ENCODE measurements at regions not wholly inside any gene's neighbourhood (a gene's known extent, or its start where the extent isn't known, plus 50 kb on each side); places are given as distances from the start of the nearest gene placed in this dataset.

GRCh38 chr20:11588875-11589274 is 328.8 kb upstream of the BTBD3 start:
- TF ChIP-seq, protein P1, sequence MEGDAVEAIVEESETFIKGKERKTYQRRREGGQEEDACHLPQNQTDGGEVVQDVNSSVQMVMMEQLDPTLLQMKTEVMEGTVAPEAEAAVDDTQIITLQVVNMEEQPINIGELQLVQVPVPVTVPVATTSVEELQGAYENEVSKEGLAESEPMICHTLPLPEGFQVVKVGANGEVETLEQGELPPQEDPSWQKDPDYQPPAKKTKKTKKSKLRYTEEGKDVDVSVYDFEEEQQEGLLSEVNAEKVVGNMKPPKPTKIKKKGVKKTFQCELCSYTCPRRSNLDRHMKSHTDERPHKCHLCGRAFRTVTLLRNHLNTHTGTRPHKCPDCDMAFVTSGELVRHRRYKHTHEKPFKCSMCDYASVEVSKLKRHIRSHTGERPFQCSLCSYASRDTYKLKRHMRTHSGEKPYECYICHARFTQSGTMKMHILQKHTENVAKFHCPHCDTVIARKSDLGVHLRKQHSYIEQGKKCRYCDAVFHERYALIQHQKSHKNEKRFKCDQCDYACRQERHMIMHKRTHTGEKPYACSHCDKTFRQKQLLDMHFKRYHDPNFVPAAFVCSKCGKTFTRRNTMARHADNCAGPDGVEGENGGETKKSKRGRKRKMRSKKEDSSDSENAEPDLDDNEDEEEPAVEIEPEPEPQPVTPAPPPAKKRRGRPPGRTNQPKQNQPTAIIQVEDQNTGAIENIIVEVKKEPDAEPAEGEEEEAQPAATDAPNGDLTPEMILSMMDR (IDR thresholded peaks at IDR 0.05): no peak
- Mint-ChIP-seq H3K9me3 (peaks cover 4% of the 10 kb centered on the region), H3K27ac (no peak overlapping the region), H3K4me3 (no peak overlapping the region), H3K27me3 (no peaks in the 10 kb centered on the region), H3K36me3 (ENCODE audit: low read depth) (no peaks in the 10 kb centered on the region), H3K4me1 (no peaks in the 10 kb centered on the region)
- ChIA-PET CTCF (no interaction called here), POLR2A (no interaction called here)
- intact Hi-C loops (cut with micrococcal nuclease): no loop called here
- ATAC-seq (ENCODE audit: low read depth): no peak
- DNase-seq: no peak

- no peak overlapping the region for H3K4me3 Mint-ChIP-seq
- intact Hi-C loops (cut with micrococcal nuclease): no loop called here
- H3K27me3 Mint-ChIP-seq: no peaks in the 10 kb centered on the region
- POLR2A ChIA-PET: no interaction called here
- CTCF ChIA-PET: no interaction called here
- DNase-seq (no peak), ATAC-seq (ENCODE audit: low read depth) (no peak)
- TF ChIP-seq, protein P1 (IDR thresholded peaks at IDR 0.05): no peak
- H3K4me1 Mint-ChIP-seq: no peaks in the 10 kb centered on the region
- H3K36me3 Mint-ChIP-seq (ENCODE audit: low read depth): no peaks in the 10 kb centered on the region
- H3K27ac Mint-ChIP-seq: no peak overlapping the region
- H3K9me3 Mint-ChIP-seq: peaks cover 4% of the 10 kb centered on the region
Measured at GRCh38 chr20:11591965-11592364, 325.7 kb upstream of the BTBD3 start.

DNA sequence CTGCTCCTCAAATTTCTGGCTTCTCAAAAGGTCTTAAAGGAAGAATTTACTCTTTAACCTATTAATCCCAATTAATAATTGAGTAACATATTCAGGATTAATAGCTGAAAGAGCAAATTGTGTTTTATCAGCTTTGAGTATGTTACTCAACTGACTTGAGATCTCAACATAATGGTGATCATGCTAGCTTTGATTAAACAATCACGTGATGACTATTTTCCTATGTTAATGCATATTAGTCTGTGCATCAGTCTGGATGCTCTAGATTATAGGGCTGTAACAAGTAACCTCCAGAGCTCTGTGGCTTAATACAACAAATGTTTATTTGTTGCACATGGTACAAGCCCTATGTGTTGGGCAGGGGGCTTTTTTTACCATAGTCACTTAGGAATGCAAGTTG is 313.4 kb upstream of the BTBD3 start:
- intact Hi-C loops (cut with micrococcal nuclease): no loop called here
- Mint-ChIP-seq H3K9me3 (peaks cover 8% of the 10 kb centered on the region), H3K4me3 (no peak overlapping the region), H3K27ac (no peak overlapping the region), H3K36me3 (ENCODE audit: low read depth) (no peaks in the 10 kb centered on the region), H3K4me1 (no peaks in the 10 kb centered on the region), H3K27me3 (no peaks in the 10 kb centered on the region)
- no peak for ATAC-seq (ENCODE audit: low read depth)
- no peak for DNase-seq
- POLR2A ChIA-PET: no interaction called here
- CTCF ChIA-PET: no interaction called here
- TF ChIP-seq, protein P1 (IDR thresholded peaks at IDR 0.05): no peak

- no peaks in the 10 kb centered on the region for H3K27me3 Mint-ChIP-seq
- no peak for ATAC-seq (ENCODE audit: low read depth)
- ChIA-PET CTCF (no interaction called here), POLR2A (no interaction called here)
- no peak for DNase-seq
- intact Hi-C loops (cut with micrococcal nuclease): no loop called here
- H3K27ac Mint-ChIP-seq: no peak overlapping the region
- H3K36me3 Mint-ChIP-seq (ENCODE audit: low read depth): no peaks in the 10 kb centered on the region
- H3K4me1 Mint-ChIP-seq: no peaks in the 10 kb centered on the region
- TF ChIP-seq, protein P1 (IDR thresholded peaks at IDR 0.05): no peak
- H3K4me3 Mint-ChIP-seq: no peak overlapping the region
- peaks cover 8% of the 10 kb centered on the region for H3K9me3 Mint-ChIP-seq
Measured at GRCh38 chr20:11607047-11607446, 310.6 kb upstream of the BTBD3 start.

- Mint-ChIP-seq H3K27ac (no peak overlapping the region), H3K27me3 (no peaks in the 10 kb centered on the region), H3K4me1 (no peaks in the 10 kb centered on the region), H3K4me3 (no peak overlapping the region), H3K36me3 (ENCODE audit: low read depth) (no peaks in the 10 kb centered on the region), H3K9me3 (peaks cover 6% of the 10 kb centered on the region)
- TF ChIP-seq, protein P1 (IDR thresholded peaks at IDR 0.05): no peak
- DNase-seq: no peak
- ChIA-PET POLR2A (no interaction called here), CTCF (no interaction called here)
- no peak for ATAC-seq (ENCODE audit: low read depth)
- intact Hi-C loops (cut with micrococcal nuclease): no loop called here
Measured at GRCh38 chr20:11608736-11609135, 309.0 kb upstream of the BTBD3 start.

Data from activated B cell treated with CpG ODN at 0.5 μM for 24 hours (primary cell).